Lower lobe of right lung (tissue), 2 donors: ENCODE measurements at regions not wholly inside any gene's neighbourhood (a gene's known extent, or its start where the extent isn't known, plus 50 kb on each side); places are given as distances from the start of the nearest gene placed in this dataset.

ENCODE experiments used
- ATAC-seq, 2 donors: fragments of 200-7000 bp; cut with Tn5 transposase; one replicate each; pipeline ENCODE4 v1.9.1; 2020 to 2022; ENCODE audit warnings: mild to moderate bottlenecking in 2 of 2, moderate library complexity in 2 of 2
- DNase-seq: peaks from one replicate; pipeline ENCODE4 v3.0.0-alpha.2; 2020
- H3K27ac ChIP-seq: fragments of 200-600 bp; one replicate; pipeline ENCODE4 v1.8.0; 2022
- H3K27me3 ChIP-seq: fragments of 200-600 bp; one replicate; pipeline ENCODE4 v1.8.0; 2022; ENCODE audit warnings: low read depth
- H3K36me3 ChIP-seq: fragments of 200-600 bp; one replicate; pipeline ENCODE4 v1.8.0; 2022; ENCODE audit warnings: mild to moderate bottlenecking
- H3K4me1 ChIP-seq: fragments of 200-600 bp; one replicate; pipeline ENCODE4 v1.8.0; 2022
- H3K4me3 ChIP-seq: fragments of 200-600 bp; one replicate; pipeline ENCODE4 v1.8.0; 2022; ENCODE audit warnings: mild to moderate bottlenecking
- H3K9me3 ChIP-seq: fragments of 200-600 bp; one replicate; pipeline ENCODE4 v1.8.0; 2022
- CTCF ChIP-seq: fragments of 200-600 bp; IDR thresholded peaks from one replicate; pipeline ENCODE4 v1.8.0; 2022; ENCODE audit warnings: antibody characterized with exemption, mild to moderate bottlenecking
- intact Hi-C: fragments of 100-400 bp; cut with DNase I; formaldehyde crosslinking; loops from one replicate; pipeline ENCODE4 v1.11.0; 2022
- donor health status: DM: no; HTN: yes; CAD: no; lungs with severe emphysema.

- DNase-seq (no peak), ATAC-seq (no peak)
- Histone ChIP-seq H3K4me3 (no peak overlapping the region), H3K4me1 (no peaks in the 10 kb centered on the region), H3K27me3 (no peaks in the 10 kb centered on the region), H3K9me3 (no peaks in the 10 kb centered on the region), H3K27ac (no peak overlapping the region), H3K36me3 (no peaks in the 10 kb centered on the region)
- intact Hi-C loops: no loop called here
- TF ChIP-seq CTCF: no peak
Observed at GRCh38 chr13:80151016-80151415, 189.9 kb downstream of the SPRY2 start.

- intact Hi-C loops: no loop called here
- H3K27ac ChIP-seq: no peak overlapping the region
- H3K9me3 ChIP-seq: no peaks in the 10 kb centered on the region
- ATAC-seq: peak; percentile 37 to 78
- no peaks in the 10 kb centered on the region for H3K27me3 ChIP-seq
- no peak overlapping the region for H3K4me3 ChIP-seq
- no peaks in the 10 kb centered on the region for H3K36me3 ChIP-seq
- TF ChIP-seq CTCF: no peak
- H3K4me1 ChIP-seq: peaks cover 6% of the 10 kb centered on the region
- no peak for DNase-seq
Observed at GRCh38 chr13:80149736-80150135, 191.2 kb downstream of the SPRY2 start.

GRCh38 chr13:80145171-80145690, 195.7 kb downstream of the SPRY2 start:
- no peak for TF ChIP-seq CTCF
- DNase-seq (no peak), ATAC-seq (peak in 1 of 2 donors; percentile 33)
- no peaks in the 10 kb centered on the region for H3K36me3 ChIP-seq
- H3K27ac ChIP-seq: no peak overlapping the region
- no peaks in the 10 kb centered on the region for H3K9me3 ChIP-seq
- intact Hi-C loops: no loop called here
- H3K27me3 ChIP-seq: no peaks in the 10 kb centered on the region
- H3K4me1 ChIP-seq: peaks cover 14% of the 10 kb centered on the region
- H3K4me3 ChIP-seq: no peak overlapping the region

GRCh38 chr13:80144493-80144892, 196.4 kb downstream of the SPRY2 start:
- intact Hi-C loops: no loop called here
- ATAC-seq (no peak), DNase-seq (no peak)
- Histone ChIP-seq H3K27ac (no peak overlapping the region), H3K9me3 (no peaks in the 10 kb centered on the region), H3K36me3 (no peaks in the 10 kb centered on the region), H3K27me3 (no peaks in the 10 kb centered on the region), H3K4me3 (no peak overlapping the region), H3K4me1 (peaks cover 14% of the 10 kb centered on the region)
- TF ChIP-seq CTCF: no peak

- Histone ChIP-seq H3K27me3 (no peaks in the 10 kb centered on the region), H3K36me3 (no peaks in the 10 kb centered on the region), H3K4me3 (no peak overlapping the region), H3K4me1 (peaks cover 14% of the 10 kb centered on the region), H3K27ac (no peak overlapping the region), H3K9me3 (no peaks in the 10 kb centered on the region)
- TF ChIP-seq CTCF: no peak
- DNase-seq (no peak), ATAC-seq (peak; percentile 38 to 68)
- intact Hi-C loops: no loop called here
Observed at GRCh38 chr13:80141123-80141849, 199.6 kb downstream of the SPRY2 start.
